Osteoblast (primary cell): ENCODE measurements at regions not wholly inside any gene's neighbourhood (a gene's known extent, or its start where the extent isn't known, plus 50 kb on each side); places are given as distances from the start of the nearest gene placed in this dataset.

Experiments
- DNase-seq: peaks from one replicate; pipeline ENCODE4 v3.0.0; 2011; ENCODE audit warnings: low spot score, mixed read lengths; ENCODE audit not compliant: insufficient read length; ENCODE audit errors: missing footprints
- H2AFZ ChIP-seq: 2 replicates; pipeline ENCODE4 v1.6.0; 2011; ENCODE audit warnings: mild to moderate bottlenecking, low read length
- H3K27ac ChIP-seq: 2 replicates; pipeline ENCODE4 v1.5.1; 2011; ENCODE audit warnings: mild to moderate bottlenecking, low read depth, low read length, moderate library complexity
- H3K27me3 ChIP-seq: 2 replicates; pipeline ENCODE4 v1.6.0; 2012; ENCODE audit warnings: mild to moderate bottlenecking, control low read depth, inconsistent platforms, low read length, moderate library complexity; ENCODE audit not compliant: insufficient read depth
- H3K36me3 ChIP-seq: 2 replicates; pipeline ENCODE4 v1.5.1; 2011; ENCODE audit warnings: mild to moderate bottlenecking, low read length, control low read depth, moderate library complexity; ENCODE audit not compliant: insufficient read depth
- H3K4me1 ChIP-seq: 2 replicates; pipeline ENCODE4 v1.5.1; 2011; ENCODE audit warnings: mild to moderate bottlenecking, low read length, control low read depth, moderate library complexity; ENCODE audit not compliant: insufficient read depth
- H3K4me2 ChIP-seq: 2 replicates; pipeline ENCODE4 v1.6.0; 2011; ENCODE audit warnings: mild to moderate bottlenecking, low read length; ENCODE audit not compliant: insufficient read depth
- H3K4me3 ChIP-seq: fragments of 200-600 bp; sonication (generic); 3 replicates; pipeline ENCODE4 v1.5.1; 2012; ENCODE audit warnings: mild to moderate bottlenecking, low read length, inconsistent platforms; ENCODE audit not compliant: insufficient read depth
- H3K79me2 ChIP-seq: 2 replicates; pipeline ENCODE4 v1.6.0; 2012; ENCODE audit warnings: mild to moderate bottlenecking, low read length, control low read depth, inconsistent platforms; ENCODE audit not compliant: insufficient read depth
- H3K9me3 ChIP-seq: 2 replicates; pipeline ENCODE4 v1.5.1; 2011; ENCODE audit warnings: low read depth, low read length, control low read depth
- H4K20me1 ChIP-seq: 2 replicates; pipeline ENCODE4 v1.6.0; 2012; ENCODE audit warnings: mild to moderate bottlenecking, low read length, control low read depth; ENCODE audit not compliant: insufficient read depth
- CTCF ChIP-seq: IDR thresholded peaks from 2 replicates; pipeline ENCODE4 v1.5.1; 2011; ENCODE audit warnings: mild to moderate bottlenecking, low read depth, low read length, moderate library complexity; ENCODE audit errors: extremely low read depth

GRCh38 chr18:60445341-60445740 is 72.8 kb upstream of the MC4R start:
- Histone ChIP-seq H4K20me1 (no peaks in the 10 kb centered on the region), H3K27me3 (no peaks in the 10 kb centered on the region), H3K79me2 (no peaks in the 10 kb centered on the region), H3K27ac (no peak overlapping the region), H3K4me1 (no peaks in the 10 kb centered on the region), H2AFZ (no peak overlapping the region), H3K36me3 (no peaks in the 10 kb centered on the region), H3K4me2 (no peak overlapping the region), H3K4me3 (no peak overlapping the region), H3K9me3 (no peaks in the 10 kb centered on the region)
- no peak for DNase-seq
- TF ChIP-seq CTCF: no peak

DNA sequence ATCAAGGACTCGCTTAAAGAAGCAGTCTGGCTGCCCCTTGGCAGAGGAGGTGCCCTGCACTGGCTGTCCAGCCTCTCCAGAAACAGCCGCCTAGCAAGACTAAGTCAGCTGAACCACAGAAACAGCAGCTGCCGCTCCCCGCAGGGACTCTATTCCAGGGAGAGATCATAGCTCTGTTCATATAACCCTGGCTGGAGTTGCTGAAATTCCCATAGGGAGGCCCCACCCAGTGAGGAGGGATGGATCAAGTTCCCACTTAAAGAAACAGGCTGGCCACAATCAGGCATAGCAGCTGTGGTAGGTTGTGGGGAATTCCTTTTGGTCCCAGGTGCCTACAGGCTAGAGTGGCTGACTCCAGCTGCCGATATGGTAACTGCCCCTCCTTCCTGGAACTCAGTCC is 74.2 kb upstream of the MC4R start:
- no peak overlapping the region for H2AFZ ChIP-seq
- H3K4me3 ChIP-seq: no peak overlapping the region
- no peaks in the 10 kb centered on the region for H3K9me3 ChIP-seq
- H3K4me1 ChIP-seq: no peaks in the 10 kb centered on the region
- peak; percentile 25 for DNase-seq
- no peaks in the 10 kb centered on the region for H3K36me3 ChIP-seq
- H3K27me3 ChIP-seq: no peaks in the 10 kb centered on the region
- no peak overlapping the region for H3K27ac ChIP-seq
- H4K20me1 ChIP-seq: no peaks in the 10 kb centered on the region
- no peak for TF ChIP-seq CTCF
- no peak overlapping the region for H3K4me2 ChIP-seq
- no peaks in the 10 kb centered on the region for H3K79me2 ChIP-seq

- Histone ChIP-seq H3K79me2 (no peaks in the 10 kb centered on the region), H3K27ac (no peak overlapping the region), H2AFZ (no peak overlapping the region), H3K4me2 (no peak overlapping the region), H3K4me3 (no peak overlapping the region), H4K20me1 (no peaks in the 10 kb centered on the region), H3K27me3 (no peaks in the 10 kb centered on the region), H3K36me3 (no peaks in the 10 kb centered on the region), H3K4me1 (no peaks in the 10 kb centered on the region), H3K9me3 (no peaks in the 10 kb centered on the region)
- no peak for DNase-seq
- TF ChIP-seq CTCF: no peak
These were observed 76.1 kb upstream of the MC4R start for GRCh38 chr18:60448487-60449267.

DNA sequence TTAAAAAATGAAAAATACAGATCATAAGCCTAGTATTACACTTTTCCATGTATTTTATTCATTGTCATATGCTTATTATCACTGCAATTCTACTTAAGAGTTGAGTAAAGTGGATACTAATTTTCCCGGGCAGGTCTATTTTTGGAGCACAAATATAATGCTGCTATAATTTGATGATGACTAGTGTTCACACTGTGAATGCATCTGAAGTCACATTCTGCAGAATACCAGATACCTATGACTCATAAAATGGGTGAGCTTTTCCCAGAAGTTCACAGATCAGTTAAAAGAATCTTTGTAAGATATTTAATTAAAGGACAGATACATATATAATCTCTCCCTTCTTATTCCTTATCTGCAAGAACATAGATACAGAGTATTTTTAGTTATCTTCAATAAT is 79.8 kb upstream of the MC4R start:
- H3K79me2 ChIP-seq: no peaks in the 10 kb centered on the region
- no peaks in the 10 kb centered on the region for H3K27me3 ChIP-seq
- no peak overlapping the region for H3K27ac ChIP-seq
- TF ChIP-seq CTCF: no peak
- H3K4me2 ChIP-seq: no peak overlapping the region
- H3K4me3 ChIP-seq: no peak overlapping the region
- DNase-seq: peak; percentile 58
- no peaks in the 10 kb centered on the region for H3K36me3 ChIP-seq
- H3K4me1 ChIP-seq: no peaks in the 10 kb centered on the region
- no peaks in the 10 kb centered on the region for H3K9me3 ChIP-seq
- H4K20me1 ChIP-seq: no peaks in the 10 kb centered on the region
- no peak overlapping the region for H2AFZ ChIP-seq
